NCI-H2196 (cell line): ENCODE measurements at regions not wholly inside any gene's neighbourhood (a gene's known extent, or its start where the extent isn't known, plus 50 kb on each side); places are given as distances from the start of the nearest gene placed in this dataset.

Source experiments
- DNase-seq: peaks from one replicate; lab custom pipeline; 2025; ENCODE audit not compliant: unreplicated experiment; lab: John Stamatoyannopoulos, UW

- no peak for DNase-seq
Measured at GRCh38 chr3:157815739-157816138, 290.5 kb downstream of the SHOX2 start.

GRCh38 chr3:157810924-157811718, 295.1 kb downstream of the SHOX2 start:
- DNase-seq, result no peak

GRCh38 chr3:157807280-157807679, 298.9 kb downstream of the SHOX2 start:
- no peak for DNase-seq

GRCh38 chr3:157805538-157805937, 300.7 kb downstream of the SHOX2 start:
- no peak for DNase-seq

GRCh38 chr3:157794771-157795170, 291.6 kb upstream of the VEPH1 start:
- DNase-seq, result no peak

- DNase-seq, result no peak
Measured at GRCh38 chr3:157793745-157794144, 290.5 kb upstream of the VEPH1 start.

GRCh38 chr3:157789162-157789561, 285.9 kb upstream of the VEPH1 start:
- DNase-seq, result no peak

GRCh38 chr3:157786618-157787017, 283.4 kb upstream of the VEPH1 start:
- DNase-seq, result no peak

GRCh38 chr3:157786211-157786610, 283.0 kb upstream of the VEPH1 start:
- no peak for DNase-seq

GRCh38 chr3:157785102-157785826, 282.0 kb upstream of the VEPH1 start:
- peak; percentile 35 for DNase-seq

- no peak for DNase-seq
Measured at GRCh38 chr3:157782236-157782635, 279.0 kb upstream of the VEPH1 start.

GRCh38 chr3:157776861-157777260, 273.6 kb upstream of the VEPH1 start:
- DNase-seq, result no peak

- DNase-seq, result no peak
Measured at GRCh38 chr3:157775446-157775845, 272.2 kb upstream of the VEPH1 start.

GRCh38 chr3:157769378-157769777, 266.2 kb upstream of the VEPH1 start:
- DNase-seq, result no peak

GRCh38 chr3:157767607-157768006, 264.4 kb upstream of the VEPH1 start:
- DNase-seq, result no peak

GRCh38 chr3:157763644-157764043, 260.4 kb upstream of the VEPH1 start:
- no peak for DNase-seq

- DNase-seq, result no peak
Measured at GRCh38 chr3:157759311-157759710, 256.1 kb upstream of the VEPH1 start.

GRCh38 chr3:157755233-157755632, 252.0 kb upstream of the VEPH1 start:
- no peak for DNase-seq

GRCh38 chr3:157754451-157754850, 251.2 kb upstream of the VEPH1 start:
- no peak for DNase-seq

GRCh38 chr3:157753787-157754136, 250.5 kb upstream of the VEPH1 start:
- DNase-seq, result no peak

- DNase-seq, result no peak
Measured at GRCh38 chr3:157752956-157753786, 250.0 kb upstream of the VEPH1 start.

- no peak for DNase-seq
Measured at GRCh38 chr3:157752554-157752953, 249.3 kb upstream of the VEPH1 start.
